ENCODE measurements at regions not wholly inside any gene's neighbourhood (a gene's known extent, or its start where the extent isn't known, plus 50 kb on each side); places are given as distances from the start of the nearest gene placed in this dataset.

DNA sequence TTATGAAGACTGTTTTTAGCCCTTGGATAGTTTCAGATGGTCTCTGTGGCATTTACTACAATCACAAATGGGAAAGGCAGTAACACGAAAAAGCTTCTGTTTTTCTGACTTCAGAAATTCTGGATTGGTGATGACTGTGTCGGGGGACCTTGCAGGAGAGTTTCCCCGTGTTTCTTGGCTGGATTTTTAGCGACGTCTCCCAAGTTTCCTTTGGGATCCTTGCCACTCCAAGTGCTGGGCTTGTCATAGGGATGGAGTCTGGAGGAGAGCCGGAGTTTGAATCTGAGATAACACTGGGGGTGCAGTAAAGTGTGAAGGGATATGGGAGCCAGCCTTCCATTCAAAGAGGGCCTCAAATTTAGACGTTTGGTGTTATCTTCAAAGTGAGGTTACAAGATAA is 179.0 kb downstream of the SNX10 start:
- TF ChIP-seq RAD21 (conservative IDR thresholded peaks at IDR 0.05), result no peak
- TF ChIP-seq, protein P1, sequence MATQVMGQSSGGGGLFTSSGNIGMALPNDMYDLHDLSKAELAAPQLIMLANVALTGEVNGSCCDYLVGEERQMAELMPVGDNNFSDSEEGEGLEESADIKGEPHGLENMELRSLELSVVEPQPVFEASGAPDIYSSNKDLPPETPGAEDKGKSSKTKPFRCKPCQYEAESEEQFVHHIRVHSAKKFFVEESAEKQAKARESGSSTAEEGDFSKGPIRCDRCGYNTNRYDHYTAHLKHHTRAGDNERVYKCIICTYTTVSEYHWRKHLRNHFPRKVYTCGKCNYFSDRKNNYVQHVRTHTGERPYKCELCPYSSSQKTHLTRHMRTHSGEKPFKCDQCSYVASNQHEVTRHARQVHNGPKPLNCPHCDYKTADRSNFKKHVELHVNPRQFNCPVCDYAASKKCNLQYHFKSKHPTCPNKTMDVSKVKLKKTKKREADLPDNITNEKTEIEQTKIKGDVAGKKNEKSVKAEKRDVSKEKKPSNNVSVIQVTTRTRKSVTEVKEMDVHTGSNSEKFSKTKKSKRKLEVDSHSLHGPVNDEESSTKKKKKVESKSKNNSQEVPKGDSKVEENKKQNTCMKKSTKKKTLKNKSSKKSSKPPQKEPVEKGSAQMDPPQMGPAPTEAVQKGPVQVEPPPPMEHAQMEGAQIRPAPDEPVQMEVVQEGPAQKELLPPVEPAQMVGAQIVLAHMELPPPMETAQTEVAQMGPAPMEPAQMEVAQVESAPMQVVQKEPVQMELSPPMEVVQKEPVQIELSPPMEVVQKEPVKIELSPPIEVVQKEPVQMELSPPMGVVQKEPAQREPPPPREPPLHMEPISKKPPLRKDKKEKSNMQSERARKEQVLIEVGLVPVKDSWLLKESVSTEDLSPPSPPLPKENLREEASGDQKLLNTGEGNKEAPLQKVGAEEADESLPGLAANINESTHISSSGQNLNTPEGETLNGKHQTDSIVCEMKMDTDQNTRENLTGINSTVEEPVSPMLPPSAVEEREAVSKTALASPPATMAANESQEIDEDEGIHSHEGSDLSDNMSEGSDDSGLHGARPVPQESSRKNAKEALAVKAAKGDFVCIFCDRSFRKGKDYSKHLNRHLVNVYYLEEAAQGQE (IDR thresholded peaks at IDR 0.05; ENCODE audit: borderline replicate concordance), result no peak
- TF ChIP-seq, protein P2, sequence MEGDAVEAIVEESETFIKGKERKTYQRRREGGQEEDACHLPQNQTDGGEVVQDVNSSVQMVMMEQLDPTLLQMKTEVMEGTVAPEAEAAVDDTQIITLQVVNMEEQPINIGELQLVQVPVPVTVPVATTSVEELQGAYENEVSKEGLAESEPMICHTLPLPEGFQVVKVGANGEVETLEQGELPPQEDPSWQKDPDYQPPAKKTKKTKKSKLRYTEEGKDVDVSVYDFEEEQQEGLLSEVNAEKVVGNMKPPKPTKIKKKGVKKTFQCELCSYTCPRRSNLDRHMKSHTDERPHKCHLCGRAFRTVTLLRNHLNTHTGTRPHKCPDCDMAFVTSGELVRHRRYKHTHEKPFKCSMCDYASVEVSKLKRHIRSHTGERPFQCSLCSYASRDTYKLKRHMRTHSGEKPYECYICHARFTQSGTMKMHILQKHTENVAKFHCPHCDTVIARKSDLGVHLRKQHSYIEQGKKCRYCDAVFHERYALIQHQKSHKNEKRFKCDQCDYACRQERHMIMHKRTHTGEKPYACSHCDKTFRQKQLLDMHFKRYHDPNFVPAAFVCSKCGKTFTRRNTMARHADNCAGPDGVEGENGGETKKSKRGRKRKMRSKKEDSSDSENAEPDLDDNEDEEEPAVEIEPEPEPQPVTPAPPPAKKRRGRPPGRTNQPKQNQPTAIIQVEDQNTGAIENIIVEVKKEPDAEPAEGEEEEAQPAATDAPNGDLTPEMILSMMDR (IDR thresholded peaks at IDR 0.05; ENCODE audit: poor library complexity, severe bottlenecking), result no peak
- TF ChIP-seq TAF1 (IDR thresholded peaks at IDR 0.05; ENCODE audit: low read depth), result no peak
- no peak for TF ChIP-seq EZH2 (IDR thresholded peaks at IDR 0.05; ENCODE audit: borderline replicate concordance, insufficient read depth, low read length, poor library complexity, severe bottlenecking)
- no peak for TF ChIP-seq POLR2AphosphoS5 (IDR thresholded peaks at IDR 0.05)
- no peak for TF ChIP-seq MXI1 (conservative IDR thresholded peaks at IDR 0.05; ENCODE audit: poor library complexity, severe bottlenecking)
- no peak for TF ChIP-seq EP300 (conservative IDR thresholded peaks at IDR 0.05; ENCODE audit: poor library complexity, severe bottlenecking)
- TF ChIP-seq SMC3 (conservative IDR thresholded peaks at IDR 0.05; ENCODE audit: poor library complexity), result no peak

Measured in neural cell (in vitro differentiated cells).